Neural progenitor cell (in vitro differentiated cells): ENCODE measurements at regions not wholly inside any gene's neighbourhood (a gene's known extent, or its start where the extent isn't known, plus 50 kb on each side); places are given as distances from the start of the nearest gene placed in this dataset.

Source experiments
- EZH2 ChIP-seq: fragments of 200-600 bp; sonication (generic); IDR thresholded peaks from 2 replicates; pipeline ENCODE4 v1.6.1; 2017; ENCODE audit warnings: antibody characterized with exemption, mild to moderate bottlenecking, moderate library complexity
- EZH2phosphoT487 ChIP-seq: fragments of 200-600 bp; sonication (generic); IDR thresholded peaks from 2 replicates; pipeline ENCODE4 v1.6.1; 2017; ENCODE audit warnings: antibody characterized with exemption
- TF ChIP-seq, protein P1 (sequence below): fragments of 200-600 bp; sonication (generic); IDR thresholded peaks from 2 replicates; pipeline ENCODE4 v1.5.1; 2017; ENCODE audit warnings: antibody characterized with exemption, mild to moderate bottlenecking

- TF ChIP-seq EZH2phosphoT487 = no peak
- TF ChIP-seq, protein P1, sequence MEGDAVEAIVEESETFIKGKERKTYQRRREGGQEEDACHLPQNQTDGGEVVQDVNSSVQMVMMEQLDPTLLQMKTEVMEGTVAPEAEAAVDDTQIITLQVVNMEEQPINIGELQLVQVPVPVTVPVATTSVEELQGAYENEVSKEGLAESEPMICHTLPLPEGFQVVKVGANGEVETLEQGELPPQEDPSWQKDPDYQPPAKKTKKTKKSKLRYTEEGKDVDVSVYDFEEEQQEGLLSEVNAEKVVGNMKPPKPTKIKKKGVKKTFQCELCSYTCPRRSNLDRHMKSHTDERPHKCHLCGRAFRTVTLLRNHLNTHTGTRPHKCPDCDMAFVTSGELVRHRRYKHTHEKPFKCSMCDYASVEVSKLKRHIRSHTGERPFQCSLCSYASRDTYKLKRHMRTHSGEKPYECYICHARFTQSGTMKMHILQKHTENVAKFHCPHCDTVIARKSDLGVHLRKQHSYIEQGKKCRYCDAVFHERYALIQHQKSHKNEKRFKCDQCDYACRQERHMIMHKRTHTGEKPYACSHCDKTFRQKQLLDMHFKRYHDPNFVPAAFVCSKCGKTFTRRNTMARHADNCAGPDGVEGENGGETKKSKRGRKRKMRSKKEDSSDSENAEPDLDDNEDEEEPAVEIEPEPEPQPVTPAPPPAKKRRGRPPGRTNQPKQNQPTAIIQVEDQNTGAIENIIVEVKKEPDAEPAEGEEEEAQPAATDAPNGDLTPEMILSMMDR = peak; percentile 25
- TF ChIP-seq EZH2 = no peak
Measured at GRCh38 chr12:96132819-96133218, 61.4 kb upstream of the ELK3 start.
